GM03348 (cell line): ENCODE measurements at regions not wholly inside any gene's neighbourhood (a gene's known extent, or its start where the extent isn't known, plus 50 kb on each side); places are given as distances from the start of the nearest gene placed in this dataset.
"Not testable (repeated sequence)": the region's sequence is repeated elsewhere in the genome, so short reads cannot be mapped to it uniquely, and the experiment has no call there.

Experiments
- DNase-seq: peaks from one replicate; pipeline ENCODE4 v3.0.0; 2012; ENCODE audit warnings: low spot score

DNA sequence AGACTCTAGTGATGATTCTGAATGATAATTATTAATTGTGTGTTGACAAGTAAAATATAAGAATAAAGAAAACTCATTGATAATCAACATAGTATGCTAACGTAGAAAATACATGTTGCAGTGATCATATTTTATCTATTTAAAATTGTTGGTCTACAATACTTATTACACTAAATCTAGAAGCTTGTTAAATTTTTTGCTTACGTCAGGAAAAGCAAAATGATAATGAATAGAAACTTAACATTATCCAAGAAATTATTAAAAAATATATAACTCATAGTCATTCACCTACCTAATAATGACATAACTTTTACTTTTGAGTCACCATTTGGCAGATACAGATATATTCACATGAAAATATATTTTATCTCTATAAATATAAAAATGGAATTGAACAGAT is 984.1 kb downstream of the PLOD2 start:
- no peak for DNase-seq

DNA sequence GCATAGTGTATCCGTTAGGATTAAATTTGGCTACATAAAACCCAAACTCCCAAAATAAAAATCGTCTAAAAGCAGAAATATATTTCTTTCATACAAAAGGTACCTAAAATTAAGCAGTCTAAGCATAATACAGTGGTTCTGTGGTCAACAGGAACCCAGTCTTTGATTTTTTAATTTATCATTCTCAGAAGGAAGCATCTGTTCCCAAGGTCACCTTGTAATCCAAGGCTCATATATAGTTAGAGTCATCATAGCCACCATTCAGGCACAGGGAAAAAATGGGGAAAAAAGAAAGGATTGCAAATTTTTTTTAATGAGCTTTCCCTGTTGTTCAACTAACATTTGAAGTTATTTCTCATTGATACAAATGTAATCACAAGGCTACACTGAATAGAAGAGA is 983.2 kb downstream of the PLOD2 start:
- DNase-seq, result no peak

DNA sequence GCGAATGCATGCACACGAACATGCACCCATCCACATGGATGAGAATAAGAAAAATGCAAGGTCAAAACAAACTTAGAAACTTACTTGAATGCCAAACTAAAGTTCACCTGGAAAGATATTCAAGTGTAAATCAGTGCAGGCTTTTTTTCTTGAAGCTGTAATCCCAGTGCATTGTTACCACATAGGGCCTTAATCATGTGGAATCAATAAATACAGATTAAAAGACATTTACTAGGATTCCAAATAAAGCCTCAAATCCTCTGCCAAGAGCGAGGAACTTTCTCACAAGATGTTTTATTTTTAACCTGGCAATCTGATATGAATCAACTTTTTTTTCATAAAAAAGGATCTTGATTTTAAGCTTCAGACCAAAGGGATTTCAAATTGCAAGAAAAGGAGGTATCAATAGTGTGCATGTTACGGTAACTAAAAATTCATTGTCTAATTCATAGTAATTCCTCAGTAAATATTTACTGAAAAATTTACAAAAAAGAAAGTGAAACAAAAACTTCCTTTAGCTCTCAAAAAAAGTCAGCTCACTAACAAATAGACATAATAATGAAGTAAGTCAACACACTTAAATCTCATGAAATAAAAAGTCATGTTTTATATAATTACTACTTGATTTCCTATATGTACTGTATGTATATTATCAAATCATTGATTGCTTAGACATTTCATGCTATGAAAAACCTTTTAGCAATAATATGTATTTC is 978.6 kb downstream of the PLOD2 start:
- no peak for DNase-seq

DNA sequence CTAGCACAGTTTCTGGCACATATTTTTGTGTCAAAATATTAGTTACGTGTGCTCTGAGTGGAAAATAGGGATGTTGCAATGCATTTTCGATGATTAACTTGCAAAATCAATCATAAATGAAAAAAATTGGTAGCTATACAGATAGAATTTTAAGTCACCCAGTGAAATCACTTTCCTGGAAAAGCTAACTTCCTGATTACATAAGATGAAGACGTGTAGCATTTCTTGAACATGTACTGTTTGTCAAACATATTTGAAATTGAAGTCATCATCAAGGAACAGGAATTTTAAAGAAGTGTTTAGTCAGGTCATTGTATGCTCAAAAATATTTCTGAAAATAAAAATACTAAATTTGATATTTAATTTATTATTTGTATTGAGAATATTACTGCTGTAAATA is 977.7 kb downstream of the PLOD2 start:
- DNase-seq, result no peak

DNA sequence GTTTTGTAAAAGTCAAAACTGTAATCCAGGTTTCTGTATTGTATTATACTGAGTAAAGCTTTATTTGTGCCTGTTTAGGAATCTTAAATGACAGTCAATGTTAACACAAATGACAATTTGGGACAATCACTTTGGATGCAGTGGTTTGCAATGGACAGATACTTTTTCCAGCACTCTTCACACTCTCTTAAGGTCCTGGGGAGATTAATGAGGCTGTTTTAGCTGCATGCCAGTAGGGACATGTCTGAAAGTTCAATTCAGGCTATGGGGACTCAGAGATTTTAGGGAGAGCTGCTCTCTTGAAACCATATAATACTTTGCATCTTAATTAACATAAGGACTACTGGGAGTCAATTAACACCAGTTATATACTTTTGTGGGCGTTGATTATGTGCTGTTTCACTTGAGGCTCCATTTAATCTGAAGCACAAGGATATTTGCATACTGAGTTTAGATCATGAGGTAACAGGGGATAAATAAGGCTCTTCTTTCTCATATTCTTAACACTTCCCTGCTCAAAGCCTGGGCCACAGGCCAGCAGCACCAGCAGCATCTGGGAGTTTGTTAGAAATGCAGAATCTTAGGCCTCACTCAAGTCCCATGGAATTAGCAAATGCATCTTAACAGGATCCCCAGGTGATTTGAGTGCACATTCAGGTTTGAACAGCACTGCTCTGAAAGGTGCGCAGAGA is 972.8 kb downstream of the PLOD2 start:
- DNase-seq, result no peak

DNA sequence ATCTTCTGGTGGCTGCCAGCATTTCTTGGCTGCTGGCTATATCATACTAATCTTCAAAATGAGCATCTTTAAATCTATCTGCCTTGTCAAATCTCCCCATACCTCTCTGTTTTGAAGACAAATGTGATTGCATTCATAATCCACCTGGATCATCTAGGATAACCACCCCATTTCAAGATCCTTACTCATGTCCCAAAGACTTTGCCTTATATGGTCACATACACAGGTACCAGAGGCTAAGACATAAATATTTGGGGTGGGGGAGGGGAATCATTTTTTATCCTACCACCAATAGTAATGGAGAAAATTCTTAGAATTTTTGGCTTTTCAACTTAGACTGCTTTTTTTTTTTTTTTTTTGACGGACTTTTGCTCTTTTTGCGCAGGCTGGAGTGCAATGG is 970.8 kb downstream of the PLOD2 start:
- DNase-seq, result no peak

DNA sequence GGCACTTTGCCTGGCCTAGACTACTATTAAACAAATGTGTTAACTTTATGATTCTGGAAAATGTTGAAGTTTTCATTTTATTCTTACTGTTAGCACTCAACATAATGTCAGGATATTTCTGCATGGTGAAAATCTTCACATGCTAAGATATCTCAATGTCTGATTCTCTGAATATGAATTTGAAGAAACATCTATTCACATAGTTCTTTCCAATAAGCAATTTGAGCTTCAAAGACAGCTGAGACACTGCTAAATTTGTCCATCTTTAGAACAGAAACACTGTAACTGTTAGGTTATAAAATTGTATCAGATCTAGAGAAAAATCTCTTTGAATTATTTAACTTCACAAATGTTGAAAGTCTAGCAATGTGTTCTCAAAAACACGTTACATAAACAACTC is 970.2 kb downstream of the PLOD2 start:
- DNase-seq, result no peak

DNA sequence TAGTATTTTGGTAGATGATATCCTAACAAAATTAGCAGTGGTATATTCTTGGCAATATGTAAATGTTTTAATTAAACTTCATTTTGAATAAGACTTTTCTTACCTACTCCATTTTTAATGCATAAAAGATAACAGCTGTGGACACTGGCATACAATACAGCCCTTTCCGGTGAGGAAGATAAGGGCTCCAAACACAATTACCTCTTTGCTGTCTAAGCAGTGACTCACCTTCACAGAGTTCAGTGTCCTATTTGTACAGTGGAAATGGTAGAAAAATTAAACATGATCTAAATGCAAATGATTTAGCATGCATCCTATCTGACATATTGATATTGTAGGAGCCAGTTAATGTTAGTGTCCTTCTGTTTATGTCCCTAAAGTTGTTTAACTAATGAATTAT is 969.4 kb downstream of the PLOD2 start:
- no peak for DNase-seq

DNA sequence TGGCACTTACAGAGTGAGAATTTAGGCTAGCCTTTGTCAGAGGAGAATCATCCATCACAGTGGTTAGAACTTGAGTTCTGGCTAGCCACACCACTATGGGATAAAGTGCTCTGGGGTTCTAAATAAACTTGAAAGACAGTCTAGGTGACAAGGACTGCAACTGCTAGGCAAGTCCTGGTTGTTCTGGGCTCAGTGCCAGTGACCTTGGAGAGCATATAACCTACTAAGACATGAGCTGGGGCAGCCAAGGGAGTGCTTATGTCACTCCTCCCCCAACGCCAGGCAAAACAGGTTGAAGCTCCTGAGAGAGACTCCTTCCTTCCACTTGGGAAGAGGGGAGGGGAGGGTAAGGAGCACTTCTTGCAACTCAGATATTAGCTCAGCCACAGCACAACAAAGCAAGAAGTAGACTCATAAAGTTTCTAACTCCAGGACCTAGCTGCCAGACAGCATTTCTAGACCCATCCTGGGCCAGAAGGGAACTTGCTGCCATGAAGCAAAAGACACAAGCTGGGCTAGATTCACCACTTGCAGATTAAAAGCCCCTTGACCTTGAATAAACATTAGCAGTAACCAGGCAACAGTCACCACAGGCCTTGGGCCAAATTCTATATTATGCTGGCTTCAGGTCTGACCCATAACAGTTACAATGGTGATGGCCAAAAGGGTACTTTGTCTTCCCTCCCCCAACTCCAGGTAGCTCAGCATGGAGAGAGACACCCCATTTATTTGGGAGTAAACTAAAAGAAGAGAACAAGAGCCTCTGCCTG is 963.7 kb downstream of the PLOD2 start:
- no peak for DNase-seq

DNA sequence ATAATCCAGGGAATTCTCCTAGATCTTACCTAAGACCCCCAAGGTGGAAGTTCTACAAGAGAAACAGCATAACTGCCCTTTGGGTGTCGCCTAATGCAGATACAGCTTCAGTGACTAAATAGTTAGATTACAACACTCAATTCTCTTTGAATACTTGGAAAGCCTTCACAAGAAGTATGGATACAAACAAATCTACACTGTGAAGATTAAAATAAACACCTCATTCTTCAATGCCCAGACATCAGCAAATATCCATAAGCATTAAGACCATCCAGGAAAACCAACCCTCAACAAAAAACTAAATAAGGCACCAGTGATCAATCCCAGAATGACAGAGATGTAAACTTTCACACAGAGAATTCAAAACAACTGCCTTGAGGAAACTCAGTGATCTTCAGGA is 963.2 kb downstream of the PLOD2 start:
- no peak for DNase-seq

DNA sequence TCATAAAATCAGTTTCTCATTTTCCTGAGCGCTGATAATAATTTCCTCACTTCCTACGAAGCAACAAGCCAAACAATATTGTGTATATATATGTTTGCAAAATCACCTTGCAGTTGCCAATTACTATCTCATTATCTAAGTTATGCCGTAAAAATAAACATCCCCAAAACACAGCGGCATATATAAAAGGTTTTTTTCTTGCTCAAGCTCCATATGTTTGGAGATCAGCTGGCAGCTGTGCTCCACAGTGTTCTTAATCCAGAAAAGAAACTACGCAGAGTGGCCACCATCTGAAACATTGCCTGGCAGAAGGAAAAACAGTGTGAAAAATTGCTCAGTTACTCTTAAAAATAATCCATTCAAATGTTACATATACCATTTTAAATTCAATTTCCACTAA is 951.4 kb downstream of the PLOD2 start:
- no peak for DNase-seq

DNA sequence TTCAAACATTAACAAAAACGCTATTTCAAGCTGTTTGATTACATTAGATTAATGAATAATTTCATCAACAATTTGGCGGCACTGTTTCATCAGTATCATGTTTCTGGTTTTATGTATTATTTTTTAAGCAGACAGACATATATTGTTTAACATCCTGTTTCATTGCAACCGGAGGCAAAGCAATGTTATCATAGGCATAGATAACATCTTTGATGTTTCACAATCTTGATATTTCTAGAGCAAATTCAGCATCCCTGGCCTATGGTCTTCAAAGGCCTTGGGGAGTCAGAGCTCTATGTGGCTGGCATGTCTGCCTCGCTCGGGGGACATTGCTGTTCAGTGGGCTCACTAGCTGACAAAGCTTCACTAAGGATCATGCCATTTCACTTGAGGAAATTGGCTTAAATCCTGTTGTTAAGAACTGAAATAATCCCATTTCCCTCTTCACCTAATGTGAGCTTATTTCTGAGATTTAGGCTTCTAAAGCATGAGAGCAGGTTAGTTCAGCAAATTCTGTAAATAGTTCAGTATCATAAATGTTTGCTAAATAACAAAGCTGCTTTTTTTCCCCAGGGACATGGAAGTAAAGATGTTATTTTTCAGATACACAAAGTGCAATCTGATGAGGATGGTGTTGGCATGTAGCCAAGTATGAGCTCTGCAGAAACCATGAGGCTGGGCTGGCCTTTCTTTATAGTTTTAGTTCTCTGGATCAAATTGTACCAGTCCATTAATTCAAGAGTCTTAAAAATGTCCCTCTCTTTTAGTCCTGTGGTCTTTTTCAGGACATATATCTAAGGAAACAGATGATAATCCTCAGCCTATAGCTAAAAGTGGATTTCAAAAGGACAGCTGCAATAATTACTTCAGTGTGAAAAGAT is 941.4 kb downstream of the PLOD2 start:
- no peak for DNase-seq

DNA sequence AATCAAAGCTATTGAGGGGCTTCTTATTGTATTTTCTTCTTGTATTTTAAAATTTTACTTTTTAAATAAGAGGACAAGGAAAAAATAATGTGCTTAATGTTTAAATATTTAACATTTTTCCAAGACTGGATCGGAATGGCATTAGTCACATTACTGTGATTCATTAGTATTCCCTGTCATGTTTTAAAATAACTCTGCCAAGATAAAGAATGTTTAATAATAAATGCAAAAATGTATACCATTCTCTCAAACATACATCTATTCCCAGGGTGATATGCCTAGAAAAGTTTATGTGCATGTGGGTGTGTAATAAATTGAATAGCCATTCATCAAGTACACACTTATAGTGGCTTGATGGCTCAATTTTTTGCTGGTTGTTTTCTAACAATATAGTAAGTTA is 936.1 kb downstream of the PLOD2 start:
- no peak for DNase-seq

DNA sequence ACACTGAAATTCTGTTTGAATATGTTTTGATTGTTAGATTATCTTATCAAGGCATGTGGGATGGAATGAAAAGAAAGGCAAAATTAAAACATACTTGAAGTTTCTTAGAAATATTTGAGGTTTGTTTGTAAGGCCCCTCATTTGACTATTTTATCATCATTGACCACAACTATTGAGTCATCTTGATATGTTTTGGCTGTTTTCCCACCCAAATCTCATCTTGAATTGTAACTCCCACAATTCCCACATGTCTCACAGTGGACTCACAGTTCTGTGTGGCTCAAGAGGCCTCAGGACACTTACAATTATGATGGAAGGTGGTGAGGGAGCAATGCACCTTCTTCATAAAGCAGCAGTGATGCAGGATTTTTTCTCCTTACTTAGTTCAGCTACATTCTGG is 917.1 kb downstream of the PLOD2 start:
- DNase-seq, result no peak

DNA sequence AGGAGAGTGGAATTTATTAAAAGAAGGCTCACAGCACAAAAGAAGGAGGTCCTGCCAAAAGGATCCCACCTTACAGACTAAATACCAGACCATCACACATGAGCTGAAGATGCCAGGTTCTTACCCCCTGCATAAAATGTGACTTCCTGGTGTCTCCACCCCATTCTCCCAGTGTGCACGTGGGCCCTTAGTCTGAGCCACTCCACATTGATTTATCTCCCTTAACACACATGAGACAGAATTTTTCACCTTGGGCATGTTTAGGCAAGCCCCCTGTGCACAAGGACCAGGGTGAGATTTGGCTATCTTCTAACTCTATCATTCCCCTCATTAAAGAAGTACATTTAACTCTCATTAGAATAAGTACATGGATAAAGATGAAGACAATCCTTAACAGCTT is 916.7 kb downstream of the PLOD2 start:
- no peak for DNase-seq

DNA sequence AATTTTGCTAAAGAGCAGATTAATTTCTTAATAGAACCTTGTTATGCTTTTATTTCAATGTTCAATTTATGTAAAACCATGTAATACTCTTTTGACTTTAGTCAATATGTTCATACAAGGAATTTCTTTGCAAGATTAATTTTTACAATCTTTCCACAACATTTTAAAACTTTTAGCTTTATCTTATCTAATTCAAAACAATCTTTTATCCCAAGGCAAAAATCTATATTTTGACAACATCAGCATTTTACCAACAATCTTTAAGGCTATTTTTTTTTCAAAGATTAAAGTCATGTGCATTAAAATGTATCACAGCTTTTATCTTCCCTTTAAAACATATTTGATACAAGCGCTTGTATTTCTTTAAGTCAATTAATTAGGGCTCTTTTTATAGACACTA is 914.7 kb downstream of the PLOD2 start:
- no peak for DNase-seq

DNA sequence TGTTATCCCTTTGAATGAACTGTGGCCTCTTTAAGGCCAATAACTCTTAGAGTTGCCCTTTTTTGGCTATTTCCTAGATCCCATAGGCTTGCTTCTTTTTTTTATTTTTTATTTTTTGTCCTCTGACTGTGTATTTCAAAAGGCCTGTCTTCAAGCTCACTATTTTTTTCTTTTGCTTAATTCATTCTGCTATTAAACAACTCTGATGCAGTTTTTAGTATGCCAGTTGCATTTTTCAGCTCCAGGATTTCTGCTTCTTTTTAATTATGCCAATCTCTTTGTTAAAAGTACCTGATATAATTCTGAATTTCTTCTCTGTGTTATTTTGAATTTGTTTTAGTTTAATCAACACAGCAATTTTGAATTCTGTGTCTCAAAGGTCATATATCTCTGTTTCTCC is 912.1 kb downstream of the PLOD2 start:
- DNase-seq, result no peak

DNA sequence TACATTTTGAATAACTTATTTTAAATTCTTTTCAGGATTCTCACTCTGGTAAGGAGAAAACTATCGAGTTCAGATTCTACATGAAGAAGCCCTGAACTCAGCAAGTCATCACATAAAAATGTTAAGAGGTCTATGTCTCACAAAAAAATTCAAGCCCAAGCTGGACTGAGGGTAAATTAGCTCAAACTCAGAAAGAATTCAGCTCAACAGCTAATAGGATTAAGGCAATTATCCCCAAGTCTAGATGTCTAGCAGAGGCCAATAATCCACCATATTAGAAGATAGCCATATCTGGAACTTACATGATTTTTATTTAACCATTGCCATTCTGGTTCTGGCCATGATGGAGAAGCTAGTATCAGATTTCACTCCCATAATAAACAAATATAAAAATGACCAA is 909.7 kb downstream of the PLOD2 start:
- DNase-seq, result no peak

DNA sequence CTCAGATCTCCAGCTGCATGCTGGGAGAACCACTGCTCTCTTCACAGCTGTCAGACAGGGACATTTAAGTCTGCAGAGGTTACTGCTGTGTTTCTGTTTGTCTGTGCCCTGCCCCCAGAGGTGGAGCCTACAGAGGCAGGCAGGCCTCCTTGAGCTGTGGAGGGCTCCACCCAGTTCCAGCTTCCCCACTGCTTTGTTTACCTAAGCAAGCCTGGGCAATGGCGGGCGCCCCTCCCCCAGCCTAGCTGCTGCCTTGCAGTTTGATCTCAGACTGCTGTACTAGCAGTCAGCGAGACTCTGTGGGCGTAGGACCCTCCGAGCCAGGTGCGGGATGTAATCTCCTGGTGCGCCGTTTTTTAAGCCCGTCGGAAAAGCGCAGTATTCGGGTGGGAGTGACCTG is 903.0 kb downstream of the PLOD2 start:
- not testable (repeated sequence) for DNase-seq

DNA sequence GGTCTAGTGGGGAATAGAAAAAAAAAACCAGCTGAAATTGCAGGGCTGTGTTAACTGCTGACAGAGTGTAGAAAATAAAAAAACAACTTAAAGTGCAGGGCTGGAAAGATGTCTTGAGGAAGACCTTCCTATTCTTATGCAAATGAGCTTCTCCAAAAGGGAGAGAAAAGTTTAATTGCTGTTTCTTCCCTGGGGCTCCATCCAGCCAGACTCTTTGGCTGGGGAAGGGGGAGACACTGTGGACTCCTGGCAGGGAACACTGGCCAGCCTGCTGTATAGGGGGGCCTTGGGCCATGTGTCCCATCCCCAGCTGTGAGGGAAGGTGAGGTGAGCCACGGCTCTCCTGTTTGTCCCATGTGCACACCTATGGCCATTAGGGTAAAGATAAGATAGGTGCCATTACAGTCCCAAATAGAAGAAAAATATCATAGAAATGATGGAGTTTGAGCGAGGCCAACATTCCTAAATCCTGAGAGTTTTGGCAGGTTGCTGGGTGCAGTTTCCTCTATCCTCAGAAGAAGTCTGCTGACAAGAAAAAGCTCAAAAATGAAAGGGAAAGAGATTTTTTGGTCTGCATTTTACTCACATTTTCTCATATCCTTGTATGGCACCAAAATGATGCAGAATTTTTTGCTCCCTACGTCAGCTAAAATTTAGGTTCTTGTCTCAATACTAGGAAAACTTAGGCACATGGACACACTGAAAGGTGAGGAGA is 901.7 kb downstream of the PLOD2 start:
- no peak for DNase-seq

DNA sequence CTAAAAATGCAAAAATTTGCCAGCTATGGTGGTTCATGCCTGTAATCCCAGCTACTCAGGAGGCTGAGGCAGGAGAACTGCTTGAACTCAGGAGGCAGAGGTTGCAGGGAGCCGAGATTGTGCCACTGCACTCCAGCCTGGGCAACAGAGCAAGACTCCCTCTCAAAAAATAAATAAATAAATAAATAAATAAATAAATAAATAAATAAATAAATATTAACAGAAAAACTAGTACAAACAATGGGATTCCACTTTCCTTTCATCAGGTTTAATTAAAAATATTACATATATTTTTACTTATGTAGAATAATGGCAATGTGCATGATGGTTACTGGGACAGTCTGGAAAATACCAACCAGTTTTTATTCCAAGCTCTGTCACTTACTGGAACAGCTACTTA is 897.5 kb downstream of the PLOD2 start:
- DNase-seq, result not testable (repeated sequence)

DNA sequence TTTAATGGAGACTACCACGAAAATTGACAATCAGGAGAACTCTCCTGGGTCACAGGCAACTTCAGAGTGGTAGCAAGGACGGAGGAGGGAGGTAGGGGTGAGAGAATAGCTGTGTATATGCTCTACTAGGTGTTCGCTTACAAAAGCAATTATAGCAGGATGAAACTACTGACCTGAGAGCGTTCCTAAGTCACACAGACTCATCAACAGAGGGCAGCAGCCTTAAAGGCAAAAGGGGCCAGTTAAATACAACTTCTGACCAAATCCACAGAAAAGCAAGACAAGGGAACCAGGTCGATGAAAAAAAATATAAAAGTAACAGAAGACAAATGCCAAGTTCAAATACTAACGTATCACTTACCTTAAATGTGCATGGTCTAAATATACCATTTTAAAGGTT is 894.6 kb downstream of the PLOD2 start:
- DNase-seq, result no peak
